ENCODE measurements at regions not wholly inside any gene's neighbourhood (a gene's known extent, or its start where the extent isn't known, plus 50 kb on each side); places are given as distances from the start of the nearest gene placed in this dataset.
A peak's percentile ranks its signal among the peaks of the same experiment; 100 is the strongest.

DNA sequence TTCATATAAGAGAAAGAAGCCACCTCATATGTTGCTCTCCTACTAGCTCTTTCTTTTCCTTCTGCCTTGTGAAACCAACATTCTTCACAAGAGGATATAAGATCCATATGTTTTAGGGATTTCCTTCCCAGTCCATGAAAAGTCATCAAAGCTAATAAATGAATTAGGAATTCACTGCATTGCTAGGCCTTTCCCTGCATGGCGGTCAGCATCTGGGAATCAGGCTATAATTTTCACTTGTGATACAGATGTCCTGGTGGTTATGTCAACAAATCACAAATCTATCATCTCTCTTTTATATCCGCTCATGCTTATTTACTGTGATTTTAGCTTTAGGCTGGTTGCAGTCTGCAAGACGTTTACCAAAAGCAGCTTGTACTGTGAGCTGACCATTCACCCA is 510.0 kb downstream of the NLGN4X start:
- TF ChIP-seq CTCF (IDR thresholded peaks at IDR 0.05; ENCODE audit: low read depth, low read length), result no peak
- DNase-seq (ENCODE audit: extremely low read depth, low read depth), result no peak

DNA sequence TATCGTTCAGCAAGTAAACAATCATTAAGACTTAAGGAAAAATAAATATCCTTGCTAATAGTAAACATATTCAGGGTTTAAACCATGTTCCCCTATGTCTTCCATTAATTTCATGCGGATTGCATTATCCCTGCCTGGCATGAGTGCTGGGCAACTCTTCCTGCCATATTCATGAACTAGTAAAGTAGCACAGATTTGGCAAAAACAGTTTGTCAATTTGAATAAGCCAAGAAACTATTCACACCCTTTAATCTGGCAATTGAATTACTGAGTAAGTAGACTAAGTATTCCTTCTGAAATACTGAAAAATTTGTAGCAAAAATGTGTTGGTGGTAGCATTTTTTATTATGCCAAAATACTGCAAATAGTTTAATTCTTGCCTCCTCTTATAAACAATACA is 512.0 kb downstream of the NLGN4X start:
- TF ChIP-seq CTCF (IDR thresholded peaks at IDR 0.05; ENCODE audit: low read depth, low read length), result no peak
- DNase-seq (ENCODE audit: extremely low read depth, low read depth), result no peak

DNA sequence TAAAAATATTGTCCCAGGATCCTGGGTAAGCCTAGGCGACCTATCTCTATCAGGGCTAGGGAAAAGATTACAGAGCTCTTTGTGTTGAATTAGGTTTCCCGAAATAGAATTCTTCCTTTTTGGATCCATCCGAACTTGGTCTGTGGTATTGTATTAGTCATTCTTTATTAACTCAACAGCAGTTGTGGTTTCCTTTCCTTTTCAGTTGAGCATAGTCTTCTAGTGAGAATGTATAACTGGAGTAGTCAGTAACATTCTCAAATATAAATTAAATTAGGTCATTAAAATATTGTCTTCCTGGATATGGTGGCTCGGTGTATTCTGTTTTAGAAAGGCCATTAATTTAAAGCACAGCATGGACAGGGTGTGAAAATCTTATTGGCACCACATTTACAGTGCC is 520.4 kb downstream of the NLGN4X start:
- no peak for DNase-seq (ENCODE audit: extremely low read depth, low read depth)
- TF ChIP-seq CTCF (IDR thresholded peaks at IDR 0.05; ENCODE audit: low read depth, low read length), result no peak

DNA sequence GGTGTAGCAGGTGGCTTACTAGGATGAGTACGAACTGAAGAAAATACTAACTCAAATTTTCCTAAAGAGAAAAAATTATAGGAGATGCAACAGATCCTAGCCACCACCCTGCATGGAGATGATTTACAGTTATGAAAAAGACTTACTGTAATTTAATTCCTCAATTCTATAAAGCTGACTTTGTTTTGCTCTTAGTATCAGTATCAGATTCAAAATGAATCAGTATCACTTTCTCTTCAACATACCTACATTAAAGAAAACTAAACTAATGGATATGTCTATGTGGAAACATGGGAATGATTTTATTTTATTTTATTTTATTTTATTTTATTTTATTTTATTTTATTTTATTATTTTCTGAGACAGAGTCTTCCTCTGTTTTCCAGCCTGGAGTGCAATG is 525.8 kb downstream of the NLGN4X start:
- no peak for DNase-seq (ENCODE audit: extremely low read depth, low read depth)
- TF ChIP-seq CTCF (IDR thresholded peaks at IDR 0.05; ENCODE audit: low read depth, low read length), result no peak

DNA sequence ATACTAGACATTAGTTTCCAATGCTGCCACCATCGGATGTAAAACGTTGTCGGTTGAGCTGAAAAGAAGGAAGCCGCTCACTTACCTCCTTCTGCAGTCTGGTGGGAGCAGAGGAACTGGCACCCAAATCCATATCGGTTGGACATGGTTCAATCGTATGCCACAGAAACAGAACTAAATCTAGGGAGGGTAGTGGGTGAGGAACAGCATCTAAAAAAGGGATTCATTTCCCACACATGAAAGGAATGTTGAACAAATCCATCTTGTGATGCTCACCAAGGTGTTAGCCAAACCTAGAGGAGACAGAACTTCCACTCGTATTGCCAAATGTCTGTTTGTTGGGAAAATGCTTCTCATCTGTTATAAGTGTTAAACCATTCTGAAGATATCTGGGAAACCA is 532.7 kb downstream of the NLGN4X start:
- TF ChIP-seq CTCF (IDR thresholded peaks at IDR 0.05; ENCODE audit: low read depth, low read length), result no peak
- DNase-seq (ENCODE audit: extremely low read depth, low read depth), result no peak

- DNase-seq (ENCODE audit: extremely low read depth, low read depth), result no peak
- no peak for TF ChIP-seq CTCF (IDR thresholded peaks at IDR 0.05; ENCODE audit: low read depth, low read length)
Observed at GRCh38 chrX:5683996-5684395, 544.7 kb downstream of the NLGN4X start.

DNA sequence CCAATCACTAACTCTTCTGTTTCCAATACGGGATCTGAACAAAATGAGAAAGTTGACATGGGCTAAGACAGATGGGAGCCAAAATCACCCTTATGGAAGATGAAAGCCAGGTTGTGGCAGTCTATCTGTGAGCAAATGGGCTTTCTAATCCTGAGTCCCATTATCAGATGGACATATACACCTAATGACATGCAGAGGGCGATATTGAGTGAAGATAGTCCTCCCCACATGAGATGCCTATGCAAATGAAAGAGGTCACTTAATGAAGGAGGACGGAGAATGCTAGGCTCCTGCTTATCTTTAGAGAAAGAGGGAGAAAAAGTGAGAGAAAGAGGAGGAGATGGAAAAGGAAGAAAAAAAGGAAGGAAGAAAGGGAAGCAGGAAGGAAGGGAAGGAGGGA is 547.5 kb downstream of the NLGN4X start:
- no peak for DNase-seq (ENCODE audit: extremely low read depth, low read depth)
- TF ChIP-seq CTCF (IDR thresholded peaks at IDR 0.05; ENCODE audit: low read depth, low read length), result peak; percentile 13

Data from AG09319 (cell line).